CD14-positive monocyte (primary cell): ENCODE measurements at regions not wholly inside any gene's neighbourhood (a gene's known extent, or its start where the extent isn't known, plus 50 kb on each side); places are given as distances from the start of the nearest gene placed in this dataset.

Experiments
- DNase-seq, 3 donors: peaks; one replicate each; pipeline ENCODE4 v3.0.0-alpha.2; 2011 to 2022
- H2AFZ ChIP-seq: 2 replicates; pipeline ENCODE4 v1.6.0; 2012; ENCODE audit warnings: mild to moderate bottlenecking, low read depth, low read length, inconsistent platforms; ENCODE audit not compliant: insufficient read depth, poor library complexity, severe bottlenecking
- H3K27ac ChIP-seq, 2 donors: 1 replicate in 1 of 2; 2 replicates in 1 of 2; pipeline ENCODE4 v1.5.1; 2012 to 2013; ENCODE audit warnings: low read length in 2 of 2, control low read depth in 1 of 2, inconsistent platforms in 1 of 2, low read depth in 1 of 2, mild to moderate bottlenecking in 1 of 2
- H3K27me3 ChIP-seq, 2 donors: one replicate each; pipeline versions ENCODE4 v1.6.0 to v1.6.1; 2011 to 2013; ENCODE audit warnings: low read length in 2 of 2; ENCODE audit not compliant: control insufficient read depth in 2 of 2, insufficient read depth in 2 of 2
- H3K36me3 ChIP-seq, 2 donors: replicated peaks in 1 of 2; 1 replicate in 1 of 2; 2 replicates in 1 of 2; pipeline versions ENCODE4 v1.5.1 to v1.6.1; 2012 to 2013; ENCODE audit warnings: low read length in 2 of 2, control low read depth in 1 of 2, inconsistent platforms in 1 of 2, mild to moderate bottlenecking in 1 of 2; ENCODE audit not compliant: insufficient read depth in 2 of 2, control insufficient read depth in 1 of 2
- H3K4me1 ChIP-seq, 2 donors: 1 replicate in 1 of 2; 2 replicates in 1 of 2; pipeline versions ENCODE4 v1.5.1 to v1.6.1; 2012 to 2013; ENCODE audit warnings: low read length in 2 of 2, control low read depth in 1 of 2, inconsistent platforms in 1 of 2, mild to moderate bottlenecking in 1 of 2, moderate library complexity in 1 of 2; ENCODE audit not compliant: insufficient read depth in 2 of 2, control insufficient read depth in 1 of 2
- H3K4me2 ChIP-seq: replicated peaks from 2 replicates; pipeline ENCODE3; 2012; ENCODE audit warnings: low read length, moderate library complexity, mild to moderate bottlenecking; ENCODE audit not compliant: poor library complexity, severe bottlenecking; ENCODE audit errors: extremely low read depth
- H3K4me3 ChIP-seq, 3 experiments: fragments of 200-600 bp in 1 of 3; sonication (generic) in 1 of 3; replicated peaks in 1 of 3; 1 replicate in 2 of 3; 2 replicates in 1 of 3; pipeline ENCODE4 v1.5.1; 2011 to 2013; ENCODE audit warnings: low read length in 3 of 3, mild to moderate bottlenecking in 3 of 3, control low read depth in 2 of 3, low read depth in 2 of 3, inconsistent platforms in 1 of 3, moderate library complexity in 1 of 3
- H3K79me2 ChIP-seq: 2 replicates; pipeline ENCODE4 v1.6.0; 2012; ENCODE audit warnings: mild to moderate bottlenecking, control low read depth, inconsistent platforms, low read length, moderate library complexity; ENCODE audit not compliant: insufficient read depth
- H3K9ac ChIP-seq: 2 replicates; pipeline ENCODE4 v1.6.0; 2017; ENCODE audit warnings: low read length, mild to moderate bottlenecking; ENCODE audit not compliant: insufficient read depth, poor library complexity, severe bottlenecking
- H3K9me3 ChIP-seq, 2 donors: replicated peaks in 1 of 2; 1 replicate in 1 of 2; 2 replicates in 1 of 2; pipeline versions ENCODE4 v1.5.1 to v1.6.1; 2012 to 2013; ENCODE audit warnings: low read length in 2 of 2, control low read depth in 1 of 2; ENCODE audit not compliant: control insufficient read depth in 1 of 2, insufficient read depth in 1 of 2
- H4K20me1 ChIP-seq: 2 replicates; pipeline ENCODE4 v1.6.0; 2012; ENCODE audit warnings: mild to moderate bottlenecking, low read length, control low read depth, moderate library complexity; ENCODE audit not compliant: insufficient read depth
- H3K27ac Mint-ChIP-seq, 7 donors: one replicate each; pipeline ENCODE4 v1.8.0; 2020; ENCODE audit warnings: mild to moderate bottlenecking in 7 of 7, mixed read lengths in 7 of 7, moderate library complexity in 6 of 7, inconsistent platforms in 2 of 7
- H3K27me3 Mint-ChIP-seq, 3 donors: one replicate each; pipeline ENCODE4 v1.8.0; 2021 to 2022; ENCODE audit warnings: low read depth in 3 of 3, mild to moderate bottlenecking in 3 of 3, mixed read lengths in 3 of 3, moderate library complexity in 3 of 3, inconsistent platforms in 1 of 3
- H3K36me3 Mint-ChIP-seq, 2 donors: one replicate each; pipeline ENCODE4 v1.8.0; 2020; ENCODE audit warnings: mixed read lengths in 2 of 2, inconsistent platforms in 1 of 2, mild to moderate bottlenecking in 1 of 2
- H3K4me1 Mint-ChIP-seq: one replicate; pipeline ENCODE4 v1.8.0; 2020; ENCODE audit warnings: mild to moderate bottlenecking, mixed read lengths
- H3K4me3 Mint-ChIP-seq, 2 donors: one replicate each; pipeline ENCODE4 v1.8.0; 2020; ENCODE audit warnings: mild to moderate bottlenecking in 2 of 2, mixed read lengths in 2 of 2, moderate library complexity in 1 of 2
- H3K9me3 Mint-ChIP-seq, 7 donors: one replicate each; pipeline ENCODE4 v1.8.0; 2020 to 2022; ENCODE audit warnings: mixed read lengths in 7 of 7, mild to moderate bottlenecking in 6 of 7, moderate library complexity in 6 of 7, inconsistent platforms in 2 of 7
- CTCF ChIP-seq: fragments of 200-600 bp; IDR thresholded peaks from one replicate; pipeline ENCODE4 v1.8.0; 2022; ENCODE audit warnings: antibody characterized with exemption, mild to moderate bottlenecking
- WGBS: methylation state at CpG from one replicate; pipeline ENCODE4 v1.1.5; 2013; ENCODE audit warnings: missing lambda C conversion rate; ENCODE audit not compliant: insufficient coverage; 5-methylcytosine and 5-hydroxymethylcytosine counted together
- intact Hi-C, 2 donors: fragments of 100-400 bp; cut with micrococcal nuclease; formaldehyde crosslinking; loops; one replicate each; pipeline versions ENCODE4 v1.15.0 to v1.15.1; 2023

GRCh38 chr2:150759531-150759930 is 272.1 kb upstream of the RND3 start:
- Mint-ChIP-seq H3K36me3 (no peaks in the 10 kb centered on the region), H3K27ac (no peak overlapping the region), H3K4me3 (no peak overlapping the region), H3K4me1 (no peaks in the 10 kb centered on the region), H3K27me3 (no peaks in the 10 kb centered on the region), H3K9me3 (peaks cover 0 to 8% (median 2%) of the 10 kb centered on the region in 7 donors)
- Histone ChIP-seq H3K9ac (no peak overlapping the region), H3K4me3 (no peak overlapping the region), H3K9me3 (peaks cover 0 to 4% of the 10 kb centered on the region in 2 donors), H2AFZ (no peak overlapping the region), H3K36me3 (no peaks in the 10 kb centered on the region), H3K4me1 (no peaks in the 10 kb centered on the region), H4K20me1 (no peaks in the 10 kb centered on the region), H3K27me3 (no peaks in the 10 kb centered on the region), H3K27ac (no peak overlapping the region), H3K79me2 (no peaks in the 10 kb centered on the region), H3K4me2 (no peak overlapping the region)
- intact Hi-C loops: no loop called here
- TF ChIP-seq CTCF: no peak
- no CpG with 5 or more reads among the region's 1 CpG for WGBS
- no peak for DNase-seq

DNA sequence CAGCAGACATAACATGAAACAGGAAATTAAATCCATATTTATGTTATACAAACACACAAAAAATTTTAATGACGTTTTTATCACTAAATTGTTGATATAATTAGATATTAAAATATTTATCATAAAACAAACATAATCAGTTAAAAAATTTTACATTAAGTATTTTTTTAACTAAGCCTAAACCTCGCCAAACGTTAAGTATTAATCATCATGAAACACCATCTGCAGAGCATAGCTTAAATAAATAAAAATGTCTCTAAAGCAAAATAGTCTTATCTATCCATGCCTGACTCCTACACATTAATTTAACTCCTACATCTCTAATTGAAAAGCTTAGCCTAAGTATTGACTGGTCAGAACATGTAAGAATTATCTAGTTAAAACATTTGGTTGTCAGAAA is 271.6 kb upstream of the RND3 start:
- no peaks in the 10 kb centered on the region for H3K4me1 Mint-ChIP-seq

More for the DNA sequence above, 271.6 kb upstream of the RND3 start:
- Histone ChIP-seq H2AFZ (no peak overlapping the region), H3K4me1 (no peaks in the 10 kb centered on the region), H3K27me3 (no peaks in the 10 kb centered on the region), H3K9me3 (peaks cover 0 to under 1% of the 10 kb centered on the region in 2 donors), H3K79me2 (no peaks in the 10 kb centered on the region), H3K36me3 (no peaks in the 10 kb centered on the region), H4K20me1 (no peaks in the 10 kb centered on the region), H3K9ac (no peak overlapping the region), H3K27ac (no peak overlapping the region), H3K4me2 (no peak overlapping the region), H3K4me3 (no peak overlapping the region)
- Mint-ChIP-seq H3K27me3 (no peaks in the 10 kb centered on the region), H3K9me3 (peaks cover 0 to 8% (median under 1%) of the 10 kb centered on the region in 7 donors), H3K4me3 (no peak overlapping the region), H3K27ac (no peak overlapping the region), H3K36me3 (no peaks in the 10 kb centered on the region)
- WGBS: no CpG with 5 or more reads among the region's 3 CpGs
- TF ChIP-seq CTCF: no peak
- intact Hi-C loops: no loop called here
- no peak for DNase-seq
